H1 (cell line): ENCODE measurements at regions not wholly inside any gene's neighbourhood (a gene's known extent, or its start where the extent isn't known, plus 50 kb on each side); places are given as distances from the start of the nearest gene placed in this dataset.
"Not testable (repeated sequence)": the region's sequence is repeated elsewhere in the genome, so short reads cannot be mapped to it uniquely, and the experiment has no call there.

Experiments used
- CTCF ChIA-PET: fragments of 300-600 bp; sonication (Branson Sonifier 250); formaldehyde crosslinking; loops from one replicate; lab custom pipeline; 2021; ENCODE audit not compliant: partially characterized antibody; lab: Charles Lee
- POLR2A ChIA-PET: fragments of 300-600 bp; sonication (Branson Sonifier 250); formaldehyde crosslinking; loops from one replicate; lab custom pipeline; 2021; ENCODE audit warnings: inconsistent platforms; ENCODE audit not compliant: partially characterized antibody; lab: Charles Lee
- DNase-seq, 2 experiments: peaks; one replicate each; pipeline versions ENCODE4 v3.0.0 to v3.0.0-alpha.2; 2010 to 2022; ENCODE audit warnings: low spot score in 2 of 2, low read depth in 1 of 2, mixed read lengths in 1 of 2
- FAIRE-seq: peaks from 2 replicates; lab custom pipeline; 2011; peaks lifted over from hg19 to GRCh38; lab: Jason Lieb, UNC
- H2AFZ ChIP-seq: 2 replicates; pipeline ENCODE4 v1.8.1; 2012; ENCODE audit warnings: low read length, inconsistent platforms
- H2AK5ac ChIP-seq: 2 replicates; pipeline ENCODE4 v1.6.1; 2013; ENCODE audit warnings: low read depth, low read length
- H2BK120ac ChIP-seq: replicated peaks from 2 replicates; pipeline ENCODE3; 2013; ENCODE audit warnings: low read depth, low read length, inconsistent platforms
- H2BK12ac ChIP-seq: 2 replicates; pipeline ENCODE4 v1.6.1; 2013; ENCODE audit warnings: low read depth, low read length
- H2BK15ac ChIP-seq: 2 replicates; pipeline ENCODE4 v1.6.1; 2013; ENCODE audit warnings: low read length
- H2BK20ac ChIP-seq: 2 replicates; pipeline ENCODE4 v1.6.1; 2013; ENCODE audit warnings: low read length
- H2BK5ac ChIP-seq: 2 replicates; pipeline ENCODE4 v1.6.1; 2013; ENCODE audit warnings: low read depth, low read length
- H3K14ac ChIP-seq: 2 replicates; pipeline ENCODE4 v1.6.1; 2013; ENCODE audit warnings: inconsistent platforms; ENCODE audit not compliant: insufficient read length
- H3K18ac ChIP-seq: 2 replicates; pipeline ENCODE4 v1.6.1; 2013; ENCODE audit warnings: low read length; ENCODE audit errors: extremely low read depth
- H3K23ac ChIP-seq: 2 replicates; pipeline ENCODE4 v1.6.1; 2013; ENCODE audit warnings: inconsistent platforms; ENCODE audit not compliant: insufficient read length
- H3K23me2 ChIP-seq: 2 replicates; pipeline ENCODE4 v1.6.1; 2013; ENCODE audit warnings: low read depth, low read length
- H3K27ac ChIP-seq: 2 replicates; pipeline ENCODE4 v1.6.1; 2011; ENCODE audit warnings: low read depth, low read length, inconsistent platforms
- H3K27me3 ChIP-seq, 4 experiments: replicated peaks in 1 of 4; 1 replicate in 1 of 4; 2 replicates in 3 of 4; pipeline versions ENCODE4 v1.6.1 to v1.8.1; 2011 to 2013; ENCODE audit warnings: low read length in 3 of 4, mild to moderate bottlenecking in 3 of 4, inconsistent platforms in 2 of 4, mixed read lengths in 2 of 4, moderate library complexity in 1 of 4; ENCODE audit not compliant: control insufficient read depth in 3 of 4, insufficient read depth in 3 of 4; ENCODE audit errors: extremely low read depth in 1 of 4
- H3K36me3 ChIP-seq, 4 experiments: 2 replicates each; pipeline versions ENCODE4 v1.6.1 to v1.8.1; 2011 to 2013; ENCODE audit warnings: mild to moderate bottlenecking in 4 of 4, low read length in 3 of 4, moderate library complexity in 2 of 4, control low read depth in 1 of 4, inconsistent platforms in 1 of 4; ENCODE audit not compliant: insufficient read depth in 4 of 4, control insufficient read depth in 2 of 4
- H3K4ac ChIP-seq: replicated peaks from 2 replicates; pipeline ENCODE3; 2013; ENCODE audit warnings: low read length, low read depth, mixed read lengths, inconsistent platforms; ENCODE audit not compliant: insufficient read length
- H3K4me1 ChIP-seq, 4 experiments: replicated peaks in 1 of 4; 1 replicate in 1 of 4; 2 replicates in 3 of 4; pipeline versions ENCODE4 v1.6.1 to v1.8.1; 2011 to 2013; ENCODE audit warnings: low read length in 3 of 4, inconsistent platforms in 2 of 4, mixed read lengths in 1 of 4; ENCODE audit not compliant: insufficient read depth in 4 of 4, control insufficient read depth in 3 of 4
- H3K4me2 ChIP-seq, 2 experiments: 2 replicates each; pipeline versions ENCODE4 v1.6.1 to v1.8.1; 2011 to 2013; ENCODE audit warnings: low read depth in 2 of 2, low read length in 2 of 2, control low read depth in 1 of 2, inconsistent platforms in 1 of 2, mild to moderate bottlenecking in 1 of 2; ENCODE audit not compliant: insufficient read depth in 1 of 2
- H3K4me3 ChIP-seq, 4 experiments: fragments of 200-600, 300-600 bp in 1 of 4; sonication (generic), shearing (Covaris generic), sonication (Bioruptor Twin) in 1 of 4; 2 replicates each; pipeline versions ENCODE4 v1.5.1 to v1.8.1; 2011 to 2016; ENCODE audit warnings: low read length in 4 of 4, low read depth in 3 of 4, control low read depth in 2 of 4, inconsistent platforms in 2 of 4, mild to moderate bottlenecking in 2 of 4, mixed read lengths in 1 of 4, moderate library complexity in 1 of 4; ENCODE audit not compliant: insufficient read depth in 2 of 4; ENCODE audit errors: extremely low read depth in 1 of 4
- H3K56ac ChIP-seq: replicated peaks from 2 replicates; pipeline ENCODE3; 2013; ENCODE audit warnings: low read depth, mild to moderate bottlenecking, mixed read lengths, low read length, inconsistent platforms; ENCODE audit not compliant: insufficient read length
- H3K79me1 ChIP-seq: 2 replicates; pipeline ENCODE4 v1.6.1; 2013; ENCODE audit warnings: low read depth, low read length, control low read depth
- H3K79me2 ChIP-seq, 2 experiments: 2 replicates each; pipeline versions ENCODE4 v1.6.1 to v1.8.1; 2012 to 2013; ENCODE audit warnings: low read length in 2 of 2, mild to moderate bottlenecking in 2 of 2, inconsistent platforms in 1 of 2; ENCODE audit not compliant: insufficient read depth in 2 of 2, control insufficient read depth in 1 of 2
- H3K9ac ChIP-seq, 4 experiments: replicated peaks in 1 of 4; 1 replicate in 1 of 4; 2 replicates in 3 of 4; pipeline versions ENCODE4 v1.6.1 to v1.8.1; 2011 to 2013; ENCODE audit warnings: low read depth in 3 of 4, low read length in 3 of 4, control low read depth in 2 of 4, mild to moderate bottlenecking in 2 of 4, moderate library complexity in 2 of 4, inconsistent platforms in 1 of 4; ENCODE audit errors: extremely low read depth in 1 of 4
- H3K9me3 ChIP-seq, 2 experiments: 2 replicates each; pipeline versions ENCODE4 v1.6.1 to v1.8.1; 2012 to 2013; ENCODE audit warnings: mild to moderate bottlenecking in 2 of 2, moderate library complexity in 2 of 2, control low read depth in 1 of 2, inconsistent platforms in 1 of 2, low read depth in 1 of 2, low read length in 1 of 2, mixed read lengths in 1 of 2; ENCODE audit not compliant: insufficient read depth in 2 of 2
- H4K20me1 ChIP-seq, 2 experiments: replicated peaks in 1 of 2; 2 replicates each; pipeline versions ENCODE3 to v1.8.1; 2011 to 2013; ENCODE audit warnings: inconsistent platforms in 2 of 2, low read length in 2 of 2, mild to moderate bottlenecking in 1 of 2; ENCODE audit not compliant: insufficient read depth in 2 of 2, control insufficient read depth in 1 of 2
- H4K5ac ChIP-seq: 2 replicates; pipeline ENCODE4 v1.6.1; 2013; ENCODE audit warnings: low read length, low read depth, mixed read lengths, inconsistent platforms; ENCODE audit not compliant: insufficient read length
- H4K8ac ChIP-seq: 2 replicates; pipeline ENCODE4 v1.8.0; 2013; ENCODE audit warnings: mild to moderate bottlenecking, moderate library complexity, low read length, inconsistent platforms; ENCODE audit not compliant: insufficient read depth; ENCODE audit errors: extremely low read depth
- H4K91ac ChIP-seq: replicated peaks from 2 replicates; pipeline ENCODE3; 2013; ENCODE audit warnings: low read length, mixed read lengths, inconsistent platforms; ENCODE audit not compliant: insufficient read length
- WGBS, 2 experiments: shearing (Covaris generic) in 1 of 2; methylation state at CpG; one replicate each; pipeline versions ENCODE4 v1.1.6 to v1.1.7; 2013 to 2015; ENCODE audit warnings: low lambda C conversion rate in 2 of 2, mixed read lengths in 2 of 2, inconsistent platforms in 1 of 2, low coverage in 1 of 2, missing lambda C conversion rate in 1 of 2; ENCODE audit not compliant: insufficient replicate concordance in 2 of 2, insufficient coverage in 1 of 2, insufficient read length in 1 of 2; ENCODE audit errors: extremely low coverage in 1 of 2, missing lambda C conversion rate in 1 of 2; 5-methylcytosine and 5-hydroxymethylcytosine counted together

GRCh38 chr2:160577081-160577480 lies 83.5 kb upstream of the RBMS1 start:
- H3K4me1 ChIP-seq, FAIRE-seq, H2BK15ac ChIP-seq, H4K8ac ChIP-seq, H2BK120ac ChIP-seq, H4K20me1 ChIP-seq, H2BK5ac ChIP-seq, H2BK12ac ChIP-seq, H4K5ac ChIP-seq, H3K56ac ChIP-seq, H2BK20ac ChIP-seq, H3K9ac ChIP-seq, DNase-seq, H3K14ac ChIP-seq, H2AFZ ChIP-seq, H3K18ac ChIP-seq, H3K79me2 ChIP-seq, H3K23me2 ChIP-seq, H3K4ac ChIP-seq, H3K4me2 ChIP-seq, H3K36me3 ChIP-seq, H3K23ac ChIP-seq, POLR2A ChIA-PET, H3K27ac ChIP-seq, CTCF ChIA-PET, H3K9me3 ChIP-seq, H3K4me3 ChIP-seq, H3K27me3 ChIP-seq, H3K79me1 ChIP-seq, H4K91ac ChIP-seq, H2AK5ac ChIP-seq: not testable (repeated sequence)
- 67% methylated on average over 1 of the region's 1 CpG; no CpG with 5 or more reads in 1 of the 2 experiments for WGBS, 2 experiments
